Posterior vena cava (tissue), 2 donors: ENCODE measurements at regions not wholly inside any gene's neighbourhood (a gene's known extent, or its start where the extent isn't known, plus 50 kb on each side); places are given as distances from the start of the nearest gene placed in this dataset.

Experiments
- DNase-seq: peaks from one replicate; pipeline ENCODE4 v3.0.0-alpha.2; 2020; ENCODE audit warnings: low spot score
- intact Hi-C, 2 donors: fragments of 100-400 bp; cut with DNase I; formaldehyde crosslinking; loops; one replicate each; pipeline versions ENCODE4 v1.14.1 to v1.14.2; 2022 to 2023
- donor health status: DM: yes; HTN: yes; CAD: no.
- donor health status: DM: yes; HTN: yes; CAD: no.

- no peak for DNase-seq
- intact Hi-C loops, result no loop called here
These were observed 308.5 kb upstream of the ADAMTS5 start for GRCh38 chr21:27275294-27275927.

GRCh38 chr21:27269644-27270043, 302.8 kb upstream of the ADAMTS5 start:
- DNase-seq, result no peak
- intact Hi-C loops, result no loop called here

DNA sequence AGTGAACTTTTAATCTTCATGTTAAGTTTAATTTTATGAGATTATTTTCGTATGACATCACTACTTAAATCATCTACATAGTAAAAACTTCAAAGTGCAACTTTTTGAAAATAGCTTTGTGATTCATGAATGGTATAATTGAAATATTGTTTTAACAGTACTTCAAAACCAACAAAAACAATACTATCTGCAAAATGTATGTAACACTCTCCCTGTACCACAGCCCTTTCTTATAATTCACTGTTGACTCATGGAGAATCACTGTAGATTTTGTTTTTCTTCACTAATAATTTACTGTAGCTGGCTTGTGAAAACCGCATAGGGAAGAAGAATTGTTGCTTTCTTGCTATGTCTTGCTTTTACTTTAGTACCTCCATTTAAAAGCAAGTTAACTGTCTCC, 301.4 kb upstream of the ADAMTS5 start:
- intact Hi-C loops, result no loop called here
- DNase-seq, result no peak

GRCh38 chr21:27265949-27266348, 299.1 kb upstream of the ADAMTS5 start:
- intact Hi-C loops, result no loop called here
- DNase-seq, result no peak

GRCh38 chr21:27265492-27265891, 298.6 kb upstream of the ADAMTS5 start:
- intact Hi-C loops, result no loop called here
- DNase-seq, result no peak

- intact Hi-C loops, result no loop called here
- DNase-seq, result no peak
These were observed 294.8 kb upstream of the ADAMTS5 start for GRCh38 chr21:27261676-27262075.

DNA sequence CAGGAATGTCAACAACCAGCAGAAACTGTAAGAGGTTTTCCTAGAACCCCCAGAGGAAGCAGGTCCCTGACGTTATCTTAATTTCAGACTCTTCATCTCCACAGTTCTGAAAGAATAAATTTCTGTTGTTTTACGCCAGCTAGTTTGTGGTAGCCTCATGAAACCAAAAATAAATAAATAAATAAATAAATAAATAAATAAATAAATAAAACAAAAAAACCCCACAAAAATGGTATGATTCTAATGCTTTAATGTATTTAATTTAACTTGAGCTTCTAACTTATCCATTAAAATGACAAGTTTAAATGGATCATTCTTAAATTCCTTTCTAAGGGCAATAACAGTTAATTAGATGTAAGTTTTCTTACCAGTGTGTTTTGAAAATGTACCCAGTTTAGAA, 293.8 kb upstream of the ADAMTS5 start:
- intact Hi-C loops, result no loop called here
- DNase-seq, result no peak

GRCh38 chr21:27258742-27259448, 292.0 kb upstream of the ADAMTS5 start:
- no peak for DNase-seq
- intact Hi-C loops, result no loop called here

GRCh38 chr21:27257908-27258556, 291.1 kb upstream of the ADAMTS5 start:
- intact Hi-C loops, result no loop called here

GRCh38 chr21:27257226-27257625, 290.3 kb upstream of the ADAMTS5 start:
- no peak for DNase-seq
- intact Hi-C loops, result no loop called here

More at GRCh38 chr21:27257908-27258556, 291.1 kb upstream of the ADAMTS5 start:
- DNase-seq, result no peak

DNA sequence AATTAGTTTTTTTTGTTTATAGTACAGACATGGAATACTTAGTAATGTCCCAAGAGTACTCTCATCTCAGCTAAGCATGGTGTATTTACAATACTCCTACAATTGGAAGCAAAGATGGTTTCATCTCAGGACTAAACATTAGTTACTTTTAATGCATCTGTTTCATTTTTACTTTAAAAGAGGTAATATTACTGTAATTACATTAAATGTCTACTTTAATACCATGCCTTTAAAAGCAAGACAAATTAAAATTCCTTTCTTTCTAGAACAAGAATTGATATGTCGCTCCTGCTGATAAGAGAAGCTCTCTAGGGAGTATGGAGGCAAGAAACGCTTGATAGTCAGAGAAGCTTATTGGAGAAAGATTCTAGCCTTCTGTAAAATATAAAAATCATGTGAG, 284.9 kb upstream of the ADAMTS5 start:
- no peak for DNase-seq
- intact Hi-C loops, result no loop called here

DNA sequence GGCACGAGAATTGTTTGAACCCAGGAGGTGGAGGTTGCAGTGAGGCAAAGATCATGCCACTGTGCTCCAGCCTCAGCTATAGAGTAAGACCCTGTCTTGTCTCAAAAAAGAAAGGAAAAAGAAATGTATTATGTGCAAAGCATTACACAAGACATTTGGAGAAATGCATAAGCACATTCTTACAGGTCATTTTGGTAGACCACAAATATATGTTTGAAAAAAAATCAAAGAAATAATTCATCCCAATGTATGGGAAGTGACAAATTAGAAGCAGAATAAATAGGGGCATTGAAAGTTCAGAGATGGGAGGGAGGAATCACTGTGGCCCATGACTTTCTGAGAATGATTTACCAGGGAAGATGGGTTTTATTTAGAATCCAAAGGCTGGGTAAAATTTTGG, 283.5 kb upstream of the ADAMTS5 start:
- DNase-seq, result no peak
- intact Hi-C loops, result no loop called here

DNA sequence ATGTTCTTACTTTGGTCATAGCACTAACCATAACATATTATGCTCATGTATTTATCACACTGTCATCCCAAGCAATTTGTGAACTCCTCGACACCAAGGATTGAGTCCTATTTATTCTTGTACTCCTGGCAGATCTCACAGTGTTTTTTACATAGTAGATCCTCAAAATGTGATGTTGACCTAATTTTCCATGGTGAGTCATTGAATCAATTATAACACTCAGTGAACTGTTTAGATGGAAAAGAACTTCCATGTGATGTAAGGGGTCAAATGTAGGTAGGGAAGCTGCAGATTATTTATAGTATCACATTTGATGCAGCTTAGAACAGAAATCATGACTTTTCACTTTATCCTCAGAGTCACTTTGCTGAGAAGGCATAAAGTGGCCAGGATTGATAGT, 281.9 kb upstream of the ADAMTS5 start:
- DNase-seq, result no peak
- intact Hi-C loops, result no loop called here

DNA sequence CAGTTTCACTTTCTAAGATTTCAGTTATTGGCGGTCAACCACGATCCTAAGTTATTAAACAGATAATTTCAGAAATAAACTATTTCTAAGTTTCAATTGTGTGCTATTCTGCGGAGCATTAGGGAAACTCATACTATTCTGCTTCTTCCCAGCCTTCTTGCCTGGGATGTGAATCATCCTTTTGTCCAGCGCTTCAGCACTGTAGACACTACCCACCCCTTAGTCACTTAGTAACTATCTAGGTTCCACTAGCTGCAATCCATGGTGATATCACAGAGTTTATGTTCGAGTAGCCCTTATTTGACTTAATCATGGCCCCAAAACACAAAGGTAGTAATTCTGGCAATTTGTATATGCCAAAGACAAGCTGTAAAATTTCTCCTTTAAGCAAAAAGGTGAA, 279.9 kb upstream of the ADAMTS5 start:
- intact Hi-C loops, result no loop called here
- DNase-seq, result no peak

DNA sequence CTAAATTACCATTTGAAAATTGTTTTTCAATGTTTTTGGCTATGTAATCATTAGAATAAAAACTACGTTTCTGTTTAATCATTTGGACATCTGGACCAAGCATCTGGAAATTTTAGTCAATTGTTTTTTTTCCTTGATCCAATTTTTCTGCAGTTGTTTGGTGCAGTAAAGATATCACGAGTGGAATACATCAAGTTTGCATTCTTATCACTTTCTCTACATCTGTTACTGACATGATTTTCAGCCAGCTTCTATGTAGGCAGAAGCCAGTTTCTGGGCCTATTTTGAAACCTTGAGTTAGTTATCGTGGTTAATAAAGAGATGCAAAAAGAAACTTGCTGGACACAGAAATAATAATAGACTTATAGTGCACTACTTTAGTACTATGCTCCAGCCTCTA, 277.9 kb upstream of the ADAMTS5 start:
- intact Hi-C loops, result no loop called here
- DNase-seq, result no peak

DNA sequence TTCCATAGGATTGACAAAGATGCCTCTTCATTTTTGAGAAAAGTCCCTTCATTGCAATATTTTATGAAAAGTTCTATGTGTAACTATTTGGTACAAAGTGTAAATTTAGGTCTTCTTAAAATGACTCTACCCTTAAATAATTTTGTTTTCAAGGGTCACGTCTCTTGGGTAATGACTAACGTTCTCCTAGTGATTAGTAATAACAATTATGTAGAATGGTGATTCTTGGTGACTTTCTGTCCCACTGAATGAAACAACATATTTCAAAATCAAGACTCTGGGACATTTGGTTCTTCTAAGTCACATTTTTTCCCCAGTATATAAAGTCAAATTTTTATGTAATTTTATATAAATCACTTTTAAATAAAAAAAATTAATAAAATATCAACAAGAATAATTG, 277.5 kb upstream of the ADAMTS5 start:
- no peak for DNase-seq
- intact Hi-C loops, result no loop called here

DNA sequence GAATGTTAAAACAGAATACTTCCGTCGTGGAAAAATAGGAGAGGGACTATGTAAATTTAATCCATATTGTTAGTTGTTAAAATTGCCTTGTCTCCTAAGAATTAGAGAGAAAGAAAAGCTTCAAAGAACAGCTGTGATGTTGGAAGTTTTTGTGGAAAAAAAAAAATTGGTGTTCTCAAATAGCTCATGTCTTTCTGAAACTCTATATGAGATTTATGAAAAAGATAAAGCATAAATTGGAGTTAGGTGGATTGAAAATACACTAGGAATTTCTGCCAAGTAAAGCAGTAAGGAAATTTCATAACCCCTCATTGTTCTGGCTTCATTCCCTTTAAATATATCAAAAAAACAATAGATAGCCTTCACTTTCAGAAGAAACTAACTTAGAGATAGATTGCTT, 274.0 kb upstream of the ADAMTS5 start:
- no peak for DNase-seq
- intact Hi-C loops, result no loop called here

DNA sequence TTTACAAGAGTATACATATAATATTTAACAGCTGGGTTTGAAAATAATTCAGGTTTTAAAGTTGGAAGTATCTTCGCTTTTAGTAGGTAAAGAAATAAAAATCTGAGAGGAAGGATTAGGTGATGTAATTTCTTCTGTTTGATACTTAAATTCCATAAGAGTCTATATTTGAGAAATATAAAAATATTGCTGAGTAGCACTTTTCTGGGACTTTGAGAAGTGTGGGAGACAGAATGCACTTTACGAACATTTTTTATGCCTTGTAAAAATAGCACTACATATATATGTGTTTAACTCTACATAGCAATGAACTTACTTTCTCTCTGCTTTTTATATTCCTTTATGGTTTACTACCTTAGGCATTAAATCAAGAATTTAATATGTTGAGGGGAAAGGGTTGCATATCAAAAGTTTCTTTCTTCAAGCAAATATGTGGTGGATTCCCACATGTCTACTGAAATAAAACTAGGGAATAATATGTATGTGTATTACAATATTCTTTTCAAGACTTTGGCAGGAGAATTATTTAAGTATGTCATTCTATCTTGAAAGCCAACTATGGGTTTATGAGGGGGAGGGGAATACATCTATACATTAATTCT, 266.7 kb upstream of the ADAMTS5 start:
- intact Hi-C loops, result no loop called here

DNA sequence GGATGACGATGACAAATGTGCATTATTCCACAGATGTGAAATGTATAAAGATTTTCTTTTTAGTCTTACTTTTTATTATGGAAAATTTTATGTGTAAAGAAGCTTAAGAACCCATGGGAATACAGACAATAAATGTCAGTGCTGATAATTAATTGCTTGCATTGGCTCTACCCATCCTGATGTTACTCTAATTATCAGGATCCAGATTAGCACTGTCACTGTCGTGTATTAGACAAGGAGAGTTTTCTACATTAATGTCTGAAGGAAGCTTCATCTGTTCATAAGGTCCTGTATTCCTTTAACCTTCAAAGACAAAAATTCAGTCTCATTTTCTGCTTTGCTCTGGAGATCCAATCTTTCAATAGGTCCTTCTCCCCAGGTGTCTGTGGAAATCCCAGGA, 259.1 kb upstream of the ADAMTS5 start:
- DNase-seq, result no peak

More for the DNA sequence above, 266.7 kb upstream of the ADAMTS5 start:
- DNase-seq, result no peak

DNA sequence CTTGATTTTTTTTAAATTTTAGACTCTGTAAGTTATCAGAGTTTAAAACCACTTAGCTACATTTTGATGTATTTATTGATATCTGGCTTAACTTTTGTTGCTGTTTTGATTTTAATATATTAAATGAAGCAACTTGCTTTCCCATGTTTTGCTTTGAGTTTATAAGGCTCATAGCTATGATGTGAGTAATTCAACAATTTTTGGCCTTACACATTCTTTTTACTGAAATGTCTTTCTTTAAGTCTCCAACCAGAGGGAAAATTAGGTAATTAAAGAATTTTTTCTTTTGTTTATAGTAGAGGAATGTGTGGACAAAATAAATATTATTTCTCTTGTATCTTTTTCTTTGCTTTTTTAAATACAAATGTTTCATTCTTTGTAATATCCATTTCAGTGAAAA, 258.3 kb upstream of the ADAMTS5 start:
- intact Hi-C loops, result no loop called here
- DNase-seq, result no peak

More for the DNA sequence above, 259.1 kb upstream of the ADAMTS5 start:
- intact Hi-C loops, result no loop called here
